H1 (cell line): ENCODE measurements at regions not wholly inside any gene's neighbourhood (a gene's known extent, or its start where the extent isn't known, plus 50 kb on each side); places are given as distances from the start of the nearest gene placed in this dataset.

ENCODE experiments used
- CTCF ChIA-PET: fragments of 300-600 bp; sonication (Branson Sonifier 250); formaldehyde crosslinking; loops from one replicate; lab custom pipeline; 2021; ENCODE audit not compliant: partially characterized antibody; lab: Charles Lee
- POLR2A ChIA-PET: fragments of 300-600 bp; sonication (Branson Sonifier 250); formaldehyde crosslinking; loops from one replicate; lab custom pipeline; 2021; ENCODE audit warnings: inconsistent platforms; ENCODE audit not compliant: partially characterized antibody; lab: Charles Lee
- DNase-seq, 2 experiments: peaks; one replicate each; pipeline versions ENCODE4 v3.0.0 to v3.0.0-alpha.2; 2010 to 2022; ENCODE audit warnings: low spot score in 2 of 2, low read depth in 1 of 2, mixed read lengths in 1 of 2
- FAIRE-seq: peaks from 2 replicates; lab custom pipeline; 2011; peaks lifted over from hg19 to GRCh38; lab: Jason Lieb, UNC
- H2AFZ ChIP-seq: 2 replicates; pipeline ENCODE4 v1.8.1; 2012; ENCODE audit warnings: low read length, inconsistent platforms
- H2AK5ac ChIP-seq: 2 replicates; pipeline ENCODE4 v1.6.1; 2013; ENCODE audit warnings: low read depth, low read length
- H2BK120ac ChIP-seq: replicated peaks from 2 replicates; pipeline ENCODE3; 2013; ENCODE audit warnings: low read depth, low read length, inconsistent platforms
- H2BK12ac ChIP-seq: 2 replicates; pipeline ENCODE4 v1.6.1; 2013; ENCODE audit warnings: low read depth, low read length
- H2BK15ac ChIP-seq: 2 replicates; pipeline ENCODE4 v1.6.1; 2013; ENCODE audit warnings: low read length
- H2BK20ac ChIP-seq: 2 replicates; pipeline ENCODE4 v1.6.1; 2013; ENCODE audit warnings: low read length
- H2BK5ac ChIP-seq: 2 replicates; pipeline ENCODE4 v1.6.1; 2013; ENCODE audit warnings: low read depth, low read length
- H3K14ac ChIP-seq: 2 replicates; pipeline ENCODE4 v1.6.1; 2013; ENCODE audit warnings: inconsistent platforms; ENCODE audit not compliant: insufficient read length
- H3K18ac ChIP-seq: 2 replicates; pipeline ENCODE4 v1.6.1; 2013; ENCODE audit warnings: low read length; ENCODE audit errors: extremely low read depth
- H3K23ac ChIP-seq: 2 replicates; pipeline ENCODE4 v1.6.1; 2013; ENCODE audit warnings: inconsistent platforms; ENCODE audit not compliant: insufficient read length
- H3K23me2 ChIP-seq: 2 replicates; pipeline ENCODE4 v1.6.1; 2013; ENCODE audit warnings: low read depth, low read length
- H3K27ac ChIP-seq: 2 replicates; pipeline ENCODE4 v1.6.1; 2011; ENCODE audit warnings: low read depth, low read length, inconsistent platforms
- H3K27me3 ChIP-seq, 4 experiments: replicated peaks in 1 of 4; 1 replicate in 1 of 4; 2 replicates in 3 of 4; pipeline versions ENCODE4 v1.6.1 to v1.8.1; 2011 to 2013; ENCODE audit warnings: low read length in 3 of 4, mild to moderate bottlenecking in 3 of 4, inconsistent platforms in 2 of 4, mixed read lengths in 2 of 4, moderate library complexity in 1 of 4; ENCODE audit not compliant: control insufficient read depth in 3 of 4, insufficient read depth in 3 of 4; ENCODE audit errors: extremely low read depth in 1 of 4
- H3K36me3 ChIP-seq, 4 experiments: 2 replicates each; pipeline versions ENCODE4 v1.6.1 to v1.8.1; 2011 to 2013; ENCODE audit warnings: mild to moderate bottlenecking in 4 of 4, low read length in 3 of 4, moderate library complexity in 2 of 4, control low read depth in 1 of 4, inconsistent platforms in 1 of 4; ENCODE audit not compliant: insufficient read depth in 4 of 4, control insufficient read depth in 2 of 4
- H3K4ac ChIP-seq: replicated peaks from 2 replicates; pipeline ENCODE3; 2013; ENCODE audit warnings: low read length, low read depth, mixed read lengths, inconsistent platforms; ENCODE audit not compliant: insufficient read length
- H3K4me1 ChIP-seq, 4 experiments: replicated peaks in 1 of 4; 1 replicate in 1 of 4; 2 replicates in 3 of 4; pipeline versions ENCODE4 v1.6.1 to v1.8.1; 2011 to 2013; ENCODE audit warnings: low read length in 3 of 4, inconsistent platforms in 2 of 4, mixed read lengths in 1 of 4; ENCODE audit not compliant: insufficient read depth in 4 of 4, control insufficient read depth in 3 of 4
- H3K4me2 ChIP-seq, 2 experiments: 2 replicates each; pipeline versions ENCODE4 v1.6.1 to v1.8.1; 2011 to 2013; ENCODE audit warnings: low read depth in 2 of 2, low read length in 2 of 2, control low read depth in 1 of 2, inconsistent platforms in 1 of 2, mild to moderate bottlenecking in 1 of 2; ENCODE audit not compliant: insufficient read depth in 1 of 2
- H3K4me3 ChIP-seq, 4 experiments: fragments of 200-600, 300-600 bp in 1 of 4; sonication (generic), shearing (Covaris generic), sonication (Bioruptor Twin) in 1 of 4; 2 replicates each; pipeline versions ENCODE4 v1.5.1 to v1.8.1; 2011 to 2016; ENCODE audit warnings: low read length in 4 of 4, low read depth in 3 of 4, control low read depth in 2 of 4, inconsistent platforms in 2 of 4, mild to moderate bottlenecking in 2 of 4, mixed read lengths in 1 of 4, moderate library complexity in 1 of 4; ENCODE audit not compliant: insufficient read depth in 2 of 4; ENCODE audit errors: extremely low read depth in 1 of 4
- H3K56ac ChIP-seq: replicated peaks from 2 replicates; pipeline ENCODE3; 2013; ENCODE audit warnings: low read depth, mild to moderate bottlenecking, mixed read lengths, low read length, inconsistent platforms; ENCODE audit not compliant: insufficient read length
- H3K79me1 ChIP-seq: 2 replicates; pipeline ENCODE4 v1.6.1; 2013; ENCODE audit warnings: low read depth, low read length, control low read depth
- H3K79me2 ChIP-seq, 2 experiments: 2 replicates each; pipeline versions ENCODE4 v1.6.1 to v1.8.1; 2012 to 2013; ENCODE audit warnings: low read length in 2 of 2, mild to moderate bottlenecking in 2 of 2, inconsistent platforms in 1 of 2; ENCODE audit not compliant: insufficient read depth in 2 of 2, control insufficient read depth in 1 of 2
- H3K9ac ChIP-seq, 4 experiments: replicated peaks in 1 of 4; 1 replicate in 1 of 4; 2 replicates in 3 of 4; pipeline versions ENCODE4 v1.6.1 to v1.8.1; 2011 to 2013; ENCODE audit warnings: low read depth in 3 of 4, low read length in 3 of 4, control low read depth in 2 of 4, mild to moderate bottlenecking in 2 of 4, moderate library complexity in 2 of 4, inconsistent platforms in 1 of 4; ENCODE audit errors: extremely low read depth in 1 of 4
- H3K9me3 ChIP-seq, 2 experiments: 2 replicates each; pipeline versions ENCODE4 v1.6.1 to v1.8.1; 2012 to 2013; ENCODE audit warnings: mild to moderate bottlenecking in 2 of 2, moderate library complexity in 2 of 2, control low read depth in 1 of 2, inconsistent platforms in 1 of 2, low read depth in 1 of 2, low read length in 1 of 2, mixed read lengths in 1 of 2; ENCODE audit not compliant: insufficient read depth in 2 of 2
- H4K20me1 ChIP-seq, 2 experiments: replicated peaks in 1 of 2; 2 replicates each; pipeline versions ENCODE3 to v1.8.1; 2011 to 2013; ENCODE audit warnings: inconsistent platforms in 2 of 2, low read length in 2 of 2, mild to moderate bottlenecking in 1 of 2; ENCODE audit not compliant: insufficient read depth in 2 of 2, control insufficient read depth in 1 of 2
- H4K5ac ChIP-seq: 2 replicates; pipeline ENCODE4 v1.6.1; 2013; ENCODE audit warnings: low read length, low read depth, mixed read lengths, inconsistent platforms; ENCODE audit not compliant: insufficient read length
- H4K8ac ChIP-seq: 2 replicates; pipeline ENCODE4 v1.8.0; 2013; ENCODE audit warnings: mild to moderate bottlenecking, moderate library complexity, low read length, inconsistent platforms; ENCODE audit not compliant: insufficient read depth; ENCODE audit errors: extremely low read depth
- H4K91ac ChIP-seq: replicated peaks from 2 replicates; pipeline ENCODE3; 2013; ENCODE audit warnings: low read length, mixed read lengths, inconsistent platforms; ENCODE audit not compliant: insufficient read length
- CHD1 ChIP-seq: IDR thresholded peaks from 2 replicates; pipeline ENCODE4 v1.6.1; 2012; ENCODE audit warnings: low read depth, low read length, improper control_type of control experiment
- EGR1 ChIP-seq: IDR thresholded peaks from 2 replicates; pipeline ENCODE4 v1.6.1; 2011; ENCODE audit warnings: low read depth, low read length, borderline replicate concordance
- NANOG ChIP-seq: IDR thresholded peaks from 2 replicates; pipeline ENCODE4 v1.6.1; 2011; ENCODE audit warnings: low read length, low read depth, mild to moderate bottlenecking, inconsistent platforms; ENCODE audit not compliant: insufficient read depth, poor library complexity, severe bottlenecking
- PHF8 ChIP-seq: fragments of 200-600 bp; sonication (generic); conservative IDR thresholded peaks from 2 replicates; pipeline ENCODE4 v1.7.1; 2012; ENCODE audit warnings: low read depth, mild to moderate bottlenecking, inconsistent platforms, low read length, moderate library complexity
- RXRA ChIP-seq: IDR thresholded peaks from 2 replicates; pipeline ENCODE4 v1.6.1; 2011; ENCODE audit warnings: low read depth, mild to moderate bottlenecking, low read length, moderate library complexity; ENCODE audit not compliant: insufficient read depth
- ZNF274 ChIP-seq: IDR thresholded peaks from 2 replicates; pipeline ENCODE4 v1.7.0; 2012; ENCODE audit warnings: low read length, borderline replicate concordance; ENCODE audit errors: extremely low read depth
- WGBS, 2 experiments: shearing (Covaris generic) in 1 of 2; methylation state at CpG; one replicate each; pipeline versions ENCODE4 v1.1.6 to v1.1.7; 2013 to 2015; ENCODE audit warnings: low lambda C conversion rate in 2 of 2, mixed read lengths in 2 of 2, inconsistent platforms in 1 of 2, low coverage in 1 of 2, missing lambda C conversion rate in 1 of 2; ENCODE audit not compliant: insufficient replicate concordance in 2 of 2, insufficient coverage in 1 of 2, insufficient read length in 1 of 2; ENCODE audit errors: extremely low coverage in 1 of 2, missing lambda C conversion rate in 1 of 2; 5-methylcytosine and 5-hydroxymethylcytosine counted together
- TF ChIP-seq, protein P1 (sequence below): IDR thresholded peaks from 2 replicates; pipeline ENCODE4 v1.6.1; 2012; ENCODE audit warnings: inconsistent platforms
- TF ChIP-seq, protein P2 (sequence below): IDR thresholded peaks from 2 replicates; pipeline ENCODE4 v1.6.1; 2011; ENCODE audit warnings: low read length, improper control_type of control experiment
- TF ChIP-seq, protein P3 (sequence below): IDR thresholded peaks from 2 replicates; pipeline ENCODE4 v1.6.1; 2011; ENCODE audit warnings: low read depth, mild to moderate bottlenecking, low read length; ENCODE audit not compliant: insufficient read depth

DNA sequence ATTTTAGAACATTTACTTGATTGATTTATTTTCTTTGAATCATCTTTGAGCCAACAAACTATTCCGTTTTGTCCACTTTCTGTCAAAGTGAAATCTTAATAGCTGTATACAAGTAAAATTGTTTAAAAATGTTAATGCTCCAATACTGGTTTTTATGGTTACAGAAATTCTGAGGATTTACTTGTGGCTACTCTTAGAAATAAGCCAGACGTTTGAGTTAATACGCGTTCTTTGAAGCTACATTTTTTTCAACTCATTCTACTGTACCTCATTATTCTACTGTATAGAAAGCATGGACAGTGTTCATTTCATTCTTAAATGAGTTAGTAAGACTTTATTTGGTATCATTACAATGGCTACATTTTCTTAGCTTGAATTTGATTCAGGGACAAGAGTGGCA lies 996.2 kb upstream of the FLRT2 start:
- Histone ChIP-seq H2BK15ac (no peak overlapping the region), H2BK120ac (no peak overlapping the region), H4K91ac (no peak overlapping the region), H2BK12ac (no peak overlapping the region), H3K27ac (no peak overlapping the region), H3K36me3 (no peaks in the 10 kb centered on the region), H3K14ac (no peak overlapping the region), H3K79me2 (no peaks in the 10 kb centered on the region), H3K79me1 (no peaks in the 10 kb centered on the region), H3K9me3 (no peaks in the 10 kb centered on the region), H2BK5ac (no peak overlapping the region), H3K18ac (no peak overlapping the region), H3K56ac (no peak overlapping the region), H3K27me3 (no peaks in the 10 kb centered on the region), H3K4me2 (no peak overlapping the region), H3K23ac (no peak overlapping the region), H3K4ac (no peak overlapping the region), H2AFZ (no peak overlapping the region), H4K8ac (no peak overlapping the region), H2BK20ac (no peak overlapping the region), H4K5ac (no peak overlapping the region), H3K23me2 (no peaks in the 10 kb centered on the region; the same call in 1 of the 2 replicates), H4K20me1 (no peaks in the 10 kb centered on the region), H3K9ac (no peak overlapping the region), H3K4me1 (no peaks in the 10 kb centered on the region; a peak in 1 of 7 replicates), H3K4me3 (no peak overlapping the region), H2AK5ac (no peak overlapping the region)
- ChIA-PET CTCF (no interaction called here), POLR2A (no interaction called here)
- WGBS, 2 experiments: 94% methylated on average over 4 of the region's 4 CpGs; no CpG with 5 or more reads in 1 of the 2 experiments
- DNase-seq: no peak
- no peak for FAIRE-seq
- TF ChIP-seq CHD1: no peak
- no peak for TF ChIP-seq ZNF274
- TF ChIP-seq, protein P1, sequence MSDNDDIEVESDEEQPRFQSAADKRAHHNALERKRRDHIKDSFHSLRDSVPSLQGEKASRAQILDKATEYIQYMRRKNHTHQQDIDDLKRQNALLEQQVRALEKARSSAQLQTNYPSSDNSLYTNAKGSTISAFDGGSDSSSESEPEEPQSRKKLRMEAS: no peak
- no peak for TF ChIP-seq NANOG
- TF ChIP-seq RXRA: no peak
- no peak for TF ChIP-seq PHF8
- TF ChIP-seq, protein P2, sequence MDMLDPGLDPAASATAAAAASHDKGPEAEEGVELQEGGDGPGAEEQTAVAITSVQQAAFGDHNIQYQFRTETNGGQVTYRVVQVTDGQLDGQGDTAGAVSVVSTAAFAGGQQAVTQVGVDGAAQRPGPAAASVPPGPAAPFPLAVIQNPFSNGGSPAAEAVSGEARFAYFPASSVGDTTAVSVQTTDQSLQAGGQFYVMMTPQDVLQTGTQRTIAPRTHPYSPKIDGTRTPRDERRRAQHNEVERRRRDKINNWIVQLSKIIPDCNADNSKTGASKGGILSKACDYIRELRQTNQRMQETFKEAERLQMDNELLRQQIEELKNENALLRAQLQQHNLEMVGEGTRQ: no peak
- TF ChIP-seq, protein P3, sequence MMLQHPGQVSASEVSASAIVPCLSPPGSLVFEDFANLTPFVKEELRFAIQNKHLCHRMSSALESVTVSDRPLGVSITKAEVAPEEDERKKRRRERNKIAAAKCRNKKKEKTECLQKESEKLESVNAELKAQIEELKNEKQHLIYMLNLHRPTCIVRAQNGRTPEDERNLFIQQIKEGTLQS: no peak
- TF ChIP-seq EGR1: no peak
